ENCODE measurements at regions not wholly inside any gene's neighbourhood (a gene's known extent, or its start where the extent isn't known, plus 50 kb on each side); places are given as distances from the start of the nearest gene placed in this dataset.

DNA sequence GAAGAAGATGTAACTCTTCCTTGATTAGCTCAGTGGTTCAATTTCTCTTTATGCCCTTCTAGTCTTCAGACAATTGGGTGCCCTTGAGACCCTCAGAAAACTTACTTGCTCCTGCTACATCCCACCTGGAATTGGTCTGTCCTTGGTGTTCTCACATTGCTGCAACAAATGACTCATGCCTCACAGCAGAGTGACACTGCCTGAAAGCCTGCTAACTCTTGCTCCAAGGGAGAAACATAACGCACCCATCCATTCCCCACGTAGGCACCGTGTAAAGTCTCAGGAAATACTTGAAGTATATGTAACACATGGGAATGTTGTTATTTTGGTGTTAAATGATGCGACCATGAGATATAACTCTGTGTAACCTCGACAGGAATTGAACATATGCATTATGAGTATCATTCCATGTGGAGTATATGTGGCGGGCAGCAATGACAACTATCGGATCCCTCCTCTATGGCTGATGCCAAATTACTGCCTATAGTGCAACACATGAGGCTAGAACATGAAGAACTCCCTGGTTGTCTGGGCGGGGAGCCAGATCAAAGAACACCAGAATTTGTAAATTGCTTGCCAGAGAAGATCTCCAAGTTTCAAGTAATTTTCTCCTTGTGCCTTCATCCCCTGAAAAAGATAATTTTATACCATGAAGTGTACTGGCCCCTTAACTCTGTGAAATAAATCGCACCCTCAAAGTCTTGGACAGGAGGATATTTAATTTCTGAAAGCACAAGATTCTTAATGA, 231.3 kb upstream of the STK26 start:
- TF ChIP-seq CTCF (conservative IDR thresholded peaks at IDR 0.05; ENCODE audit: low read length) (no peak), EZH2phosphoT487 (IDR thresholded peaks at IDR 0.05; ENCODE audit: borderline replicate concordance) (no peak)

Data from Loucy (cell line).